GM19463 (cell line): ENCODE measurements at regions not wholly inside any gene's neighbourhood (a gene's known extent, or its start where the extent isn't known, plus 50 kb on each side); places are given as distances from the start of the nearest gene placed in this dataset.

Experiments used
- ATAC-seq: cut with Tn5 transposase; IDR thresholded peaks from one replicate; pipeline ENCODE4 v1.9.1; 2021; ENCODE audit warnings: mild to moderate bottlenecking, moderate library complexity; ENCODE audit not compliant: unreplicated experiment

- ATAC-seq, result no peak
Observed at GRCh38 chr6:133688705-133689492, 200.0 kb upstream of the TCF21 start.

DNA sequence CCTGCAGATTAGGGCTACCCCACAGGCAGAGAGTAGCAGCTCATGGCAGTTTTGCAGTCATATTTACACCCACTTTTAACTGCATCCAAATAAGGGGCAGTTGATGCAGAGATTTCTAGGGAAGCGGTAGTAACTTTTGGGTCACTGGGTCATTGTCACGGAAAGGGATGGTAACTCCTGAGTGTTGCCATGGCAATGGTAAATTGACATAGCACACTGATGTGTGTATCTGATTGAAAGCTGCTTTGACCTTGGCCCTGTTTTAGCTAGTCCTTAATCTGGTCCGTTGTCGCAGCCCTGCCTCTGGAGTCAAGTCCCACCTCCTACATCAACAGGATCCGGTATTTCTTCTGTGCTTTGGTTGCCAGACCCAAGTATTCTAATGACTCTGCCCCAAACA is 199.1 kb upstream of the TCF21 start:
- no peak for ATAC-seq

- ATAC-seq, result no peak
Observed at GRCh38 chr6:133693565-133693964, 195.3 kb upstream of the TCF21 start.

DNA sequence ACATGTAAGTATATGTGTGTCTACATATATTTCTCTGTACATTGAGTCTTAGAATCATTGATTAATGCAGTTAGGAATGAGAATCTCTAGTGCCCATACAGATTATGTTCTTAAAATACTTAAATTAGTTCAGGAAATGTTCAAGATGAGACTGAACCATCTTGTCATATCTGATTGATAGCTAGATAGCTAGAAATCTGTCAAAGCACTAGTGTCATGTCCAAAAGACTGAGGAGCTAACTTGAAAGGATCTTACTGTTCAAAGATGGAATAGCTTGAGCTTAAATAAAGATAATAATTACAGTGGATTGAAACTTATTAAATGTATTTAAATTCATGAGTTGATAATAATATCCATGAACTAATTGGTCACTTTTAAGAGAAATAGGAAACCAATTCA is 191.7 kb upstream of the TCF21 start:
- ATAC-seq, result no peak

GRCh38 chr6:133697666-133698065 is 191.2 kb upstream of the TCF21 start:
- ATAC-seq, result no peak

GRCh38 chr6:133698272-133698671 is 190.6 kb upstream of the TCF21 start:
- no peak for ATAC-seq

DNA sequence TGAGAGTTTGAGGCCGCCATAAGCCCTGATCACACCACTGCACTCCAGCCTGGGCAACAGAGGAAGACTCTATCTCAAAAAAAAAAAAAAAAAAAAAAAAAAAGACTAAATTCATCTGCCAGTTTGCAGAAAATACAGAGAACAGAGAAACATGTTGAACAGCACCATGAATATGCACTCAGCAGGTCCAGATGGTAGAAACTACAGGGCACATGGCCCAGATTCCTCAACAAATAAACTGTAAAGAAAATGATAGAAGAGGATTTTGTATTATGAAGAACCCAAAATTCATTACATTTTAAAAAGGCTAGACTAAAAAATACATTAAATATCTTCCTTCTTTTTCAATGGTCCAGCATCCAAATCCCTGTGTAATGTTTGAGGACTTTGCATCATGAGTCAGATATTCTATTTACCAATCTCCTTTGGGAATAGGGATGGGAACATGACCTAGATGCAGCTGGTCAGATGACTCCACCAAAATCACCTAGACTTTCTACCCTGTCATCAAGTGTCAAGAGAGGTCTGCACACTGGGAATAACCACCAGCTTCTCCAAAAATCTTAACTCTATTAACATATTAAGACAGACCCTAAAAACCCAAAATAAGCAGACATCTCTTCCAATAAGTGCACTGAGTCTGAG is 189.1 kb upstream of the TCF21 start:
- ATAC-seq, result no peak

DNA sequence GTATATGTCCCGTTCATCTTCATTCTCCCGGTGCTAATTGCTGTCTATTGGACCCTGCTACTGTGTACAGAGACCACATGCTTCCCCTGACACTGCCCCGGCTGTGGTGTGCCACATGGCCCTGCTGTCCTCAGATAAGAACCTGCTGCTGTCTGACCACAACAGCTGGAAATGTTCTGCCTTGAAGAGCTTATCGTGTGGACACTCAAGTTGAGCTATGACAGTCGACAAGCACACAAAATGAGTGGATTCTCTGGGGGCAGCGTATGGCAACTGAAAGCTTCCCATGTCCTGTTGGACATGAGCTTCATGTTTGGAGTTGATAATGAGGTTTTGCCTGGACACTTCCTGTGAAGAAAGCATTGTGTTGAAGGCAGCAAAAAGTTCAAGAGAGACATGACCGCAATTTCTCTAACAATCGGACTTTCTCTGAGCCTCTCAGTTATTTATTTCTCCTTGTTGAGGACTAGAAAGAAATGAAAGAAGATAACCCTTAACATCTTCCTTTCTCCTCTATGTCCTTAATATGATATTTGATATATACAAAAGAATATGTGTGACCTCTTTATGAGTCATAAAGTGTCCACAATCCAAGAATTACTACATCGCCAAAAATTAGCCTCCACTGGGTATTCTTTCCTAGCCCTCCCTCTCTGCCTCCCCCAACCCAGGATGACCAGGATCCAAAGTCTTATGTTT is 187.1 kb upstream of the TCF21 start:
- no peak for ATAC-seq

GRCh38 chr6:133704371-133704770 is 184.5 kb upstream of the TCF21 start:
- no peak for ATAC-seq

DNA sequence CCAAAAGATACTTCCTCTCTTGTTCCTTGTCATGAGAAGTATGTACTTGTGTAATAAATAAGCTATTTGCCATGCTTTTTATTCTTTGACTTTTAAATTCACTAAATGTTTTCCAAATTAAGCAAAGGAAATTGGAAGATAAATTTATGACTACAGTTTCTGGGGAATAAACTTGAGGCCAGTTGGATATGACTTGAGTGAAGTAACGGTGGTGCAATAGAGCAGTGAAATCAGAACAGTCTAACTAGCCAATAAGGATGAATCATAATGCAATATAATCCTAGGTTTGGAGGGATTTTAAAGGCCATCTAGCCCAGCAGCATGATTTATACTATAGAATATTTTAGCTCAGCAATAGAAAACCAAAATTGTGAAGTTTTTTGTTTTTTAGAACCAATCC is 183.8 kb upstream of the TCF21 start:
- ATAC-seq, result no peak

GRCh38 chr6:133705731-133706130 is 183.2 kb upstream of the TCF21 start:
- no peak for ATAC-seq

GRCh38 chr6:133707456-133707855 is 181.5 kb upstream of the TCF21 start:
- ATAC-seq, result no peak

DNA sequence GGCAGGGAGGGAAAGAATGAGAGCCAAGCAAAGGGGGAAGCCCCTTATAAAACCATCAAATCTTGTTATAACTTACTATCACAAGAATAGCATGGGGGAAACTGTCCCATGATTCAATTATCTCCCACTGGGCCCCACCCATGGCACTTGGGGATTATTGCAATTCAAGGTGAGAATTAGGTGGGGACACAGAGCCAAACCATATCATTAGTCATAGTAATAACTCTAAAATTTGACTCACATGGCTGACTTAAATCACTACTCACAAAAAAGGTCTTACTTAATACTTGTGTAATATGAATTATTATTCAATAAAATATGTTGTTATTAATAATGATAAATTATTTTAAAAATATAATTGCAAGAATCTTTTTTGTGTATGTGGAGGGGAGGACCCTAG is 178.1 kb upstream of the TCF21 start:
- ATAC-seq, result no peak

DNA sequence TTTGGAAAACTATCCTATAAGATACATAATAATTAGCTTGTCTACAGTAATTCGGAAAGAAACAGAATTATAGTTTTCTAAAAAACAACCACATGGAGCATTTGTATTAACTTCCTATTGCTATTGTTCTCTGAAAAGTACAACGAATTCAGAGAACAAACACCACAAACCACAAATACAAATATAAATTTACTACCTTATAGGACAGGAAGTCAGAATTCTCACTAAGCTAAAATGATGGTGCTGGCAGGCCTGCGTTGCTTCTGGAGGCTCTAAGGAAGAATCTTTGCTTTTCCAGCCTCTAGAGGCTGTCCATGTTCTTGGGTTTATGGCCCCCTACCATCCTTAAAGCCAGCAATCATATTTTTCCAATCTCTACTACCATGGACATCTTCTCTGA is 173.6 kb upstream of the TCF21 start:
- no peak for ATAC-seq

DNA sequence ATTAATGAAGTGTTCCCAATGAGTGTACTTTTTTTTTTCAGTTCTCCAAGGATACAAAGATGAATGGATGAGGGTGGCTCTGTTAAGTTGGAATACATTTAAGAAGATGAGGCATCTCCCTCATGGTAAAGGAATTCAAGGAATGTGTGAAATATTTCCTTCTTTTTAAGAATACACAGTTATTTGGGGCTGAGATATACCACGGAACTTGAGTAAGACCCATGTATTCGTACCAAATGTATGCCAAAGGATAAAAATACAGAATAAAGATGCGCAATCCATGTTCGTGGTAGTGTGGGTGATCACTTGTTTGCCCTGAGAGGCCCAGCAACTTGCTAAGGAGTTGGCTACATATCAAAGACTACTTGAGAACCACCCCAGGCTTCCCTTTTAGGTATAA is 164.2 kb upstream of the TCF21 start:
- no peak for ATAC-seq

DNA sequence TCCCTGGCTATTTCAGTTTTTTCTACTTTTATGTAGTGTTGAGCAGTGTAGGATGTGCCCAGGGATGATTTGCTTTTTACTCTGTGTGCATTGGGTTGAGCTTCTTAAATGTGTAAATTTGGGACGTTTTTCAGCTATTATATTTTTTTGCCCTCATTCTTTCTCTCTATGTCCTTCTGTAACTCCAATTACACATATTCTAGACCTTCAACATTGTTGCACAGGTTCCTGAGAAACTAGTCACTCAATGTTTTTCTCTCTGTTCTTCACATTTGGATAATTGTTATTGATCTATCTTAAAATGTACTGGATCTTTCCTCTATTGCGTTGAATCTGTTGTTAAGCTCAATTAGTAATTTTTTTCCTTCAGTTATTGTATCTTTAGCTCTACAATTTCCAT is 162.7 kb upstream of the TCF21 start:
- ATAC-seq, result no peak

DNA sequence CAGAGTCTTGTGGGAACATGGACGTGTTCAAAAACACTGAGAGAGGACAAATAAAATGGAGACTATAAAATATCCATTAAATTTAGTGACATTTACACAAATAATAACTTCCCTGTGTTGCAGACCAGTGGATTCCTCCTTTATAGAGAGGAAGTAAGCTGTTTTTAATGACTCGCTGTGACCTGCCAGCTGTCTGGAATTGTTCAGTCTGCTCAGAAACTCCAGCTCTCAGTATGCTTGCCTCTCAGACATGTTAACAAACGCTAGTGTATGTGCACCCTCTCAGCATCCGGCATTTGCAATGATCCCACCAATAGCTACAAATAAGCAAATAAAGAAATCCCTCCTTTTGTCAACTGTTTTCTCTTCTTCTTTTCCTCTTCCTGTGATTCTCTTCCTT is 158.0 kb upstream of the TCF21 start:
- ATAC-seq, result no peak

GRCh38 chr6:133740218-133740617 is 148.7 kb upstream of the TCF21 start:
- ATAC-seq, result no peak

- no peak for ATAC-seq
Observed at GRCh38 chr6:133740816-133741215, 148.1 kb upstream of the TCF21 start.

DNA sequence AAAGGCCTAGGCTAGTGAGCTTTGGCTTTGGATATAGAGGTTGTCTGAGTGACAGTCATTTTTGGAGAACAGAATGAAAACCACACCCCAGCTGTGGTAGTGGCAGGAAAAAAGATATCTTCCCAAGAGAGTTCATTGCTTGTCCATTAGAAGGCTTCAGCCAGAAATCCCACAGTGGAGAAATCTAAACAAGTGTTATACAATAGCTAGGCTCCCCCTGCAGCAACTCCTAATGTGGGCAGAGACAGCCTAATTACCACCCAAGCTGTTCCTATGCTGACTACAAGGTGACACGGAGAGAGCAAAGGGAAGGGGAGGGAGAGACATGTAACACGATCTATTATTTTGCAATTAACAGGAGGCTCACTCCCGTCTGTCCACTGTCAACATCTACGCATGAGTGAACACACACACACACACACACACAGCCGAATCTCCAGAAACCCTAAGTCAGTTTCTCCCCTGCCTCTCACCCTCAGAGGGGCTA is 147.5 kb upstream of the TCF21 start:
- ATAC-seq, result no peak

- no peak for ATAC-seq
Observed at GRCh38 chr6:133743621-133744020, 145.3 kb upstream of the TCF21 start.

DNA sequence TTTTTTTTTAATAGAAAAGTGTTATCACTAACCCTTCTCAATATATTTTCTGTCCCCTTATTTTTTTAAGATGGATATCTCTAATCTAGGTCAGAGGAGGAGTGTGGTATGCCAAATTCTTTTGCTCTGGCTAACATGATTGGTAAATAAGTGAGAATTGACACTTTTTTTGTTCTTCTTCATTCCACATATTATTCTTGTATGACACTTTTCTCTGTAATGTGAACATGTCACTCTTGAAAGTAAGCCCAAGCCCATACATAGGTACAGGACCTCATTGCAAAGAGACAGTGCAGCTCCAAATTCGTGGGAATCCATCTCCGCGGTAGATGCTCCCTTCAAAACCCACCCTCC is 142.5 kb upstream of the TCF21 start:
- no peak for ATAC-seq
